ENCODE measurements at regions not wholly inside any gene's neighbourhood (a gene's known extent, or its start where the extent isn't known, plus 50 kb on each side); places are given as distances from the start of the nearest gene placed in this dataset.

DNA sequence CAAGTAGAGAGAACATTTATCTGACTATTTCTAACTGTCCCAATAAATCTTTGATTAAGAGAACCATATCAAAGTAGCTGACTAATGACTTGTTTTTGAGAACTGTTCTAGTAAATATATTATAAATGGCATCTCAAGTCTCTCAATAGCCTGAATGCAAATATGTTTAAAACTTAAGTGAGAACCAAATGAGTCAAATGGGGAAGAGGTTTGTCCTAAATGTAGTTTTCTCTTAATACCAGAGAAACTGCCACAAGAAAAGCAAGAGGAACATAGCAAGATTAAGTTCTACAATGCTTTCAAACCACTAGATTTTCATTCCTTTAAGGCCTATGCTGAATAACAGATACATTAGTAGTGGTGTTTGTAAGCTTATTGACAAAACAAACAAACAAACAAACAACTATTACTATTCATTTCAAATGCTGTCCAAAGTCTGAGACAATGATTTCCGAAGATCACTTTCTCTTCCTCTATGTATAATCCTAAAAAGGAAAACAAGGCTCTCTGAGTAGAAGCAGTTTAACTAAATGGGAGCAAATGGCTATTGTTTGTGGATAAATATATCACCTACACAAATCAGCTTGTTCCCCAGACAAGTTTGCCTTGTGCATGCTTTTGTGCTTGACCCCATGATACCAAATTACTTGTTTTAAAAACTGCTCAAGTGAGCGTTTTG is 408.4 kb upstream of the EMCN start:
- TF ChIP-seq POLR2A (IDR thresholded peaks at IDR 0.05; ENCODE audit: extremely low read depth, insufficient read length) (no peak), CTCF (IDR thresholded peaks at IDR 0.05; ENCODE audit: low read depth, low read length) (no peak), MYC (IDR thresholded peaks at IDR 0.05; ENCODE audit: low read depth, low read length) (no peak)
- TF ChIP-seq, protein P1, sequence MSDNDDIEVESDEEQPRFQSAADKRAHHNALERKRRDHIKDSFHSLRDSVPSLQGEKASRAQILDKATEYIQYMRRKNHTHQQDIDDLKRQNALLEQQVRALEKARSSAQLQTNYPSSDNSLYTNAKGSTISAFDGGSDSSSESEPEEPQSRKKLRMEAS (IDR thresholded peaks at IDR 0.05; ENCODE audit: low read depth, low read length): no peak
